Ovary (tissue), 7 donors: ENCODE measurements at regions not wholly inside any gene's neighbourhood (a gene's known extent, or its start where the extent isn't known, plus 50 kb on each side); places are given as distances from the start of the nearest gene placed in this dataset.

Source experiments
- DNase-seq, 5 donors: peaks; one replicate each; pipeline ENCODE4 v3.0.0-alpha.2; 2019 to 2020
- H3K27ac ChIP-seq, 2 donors: fragments of 200-600 bp; one replicate each; pipeline versions ENCODE4 v1.5.1 to v1.8.0; 2019 to 2022
- H3K27me3 ChIP-seq: fragments of 200-600 bp; one replicate; pipeline ENCODE4 v1.8.0; 2022
- H3K36me3 ChIP-seq: fragments of 200-600 bp; sonication (generic); one replicate; pipeline ENCODE4 v1.5.1; 2019
- H3K4me1 ChIP-seq: one replicate; pipeline ENCODE4 v1.8.1; 2013; ENCODE audit warnings: mild to moderate bottlenecking, moderate library complexity; ENCODE audit not compliant: insufficient read depth
- H3K4me3 ChIP-seq: fragments of 200-600 bp; sonication (generic); one replicate; pipeline ENCODE4 v1.5.1; 2017
- H3K9me3 ChIP-seq, 2 donors: fragments of 200-600 bp in 1 of 2; sonication (generic) in 1 of 2; one replicate each; pipeline versions ENCODE4 v1.5.1 to v1.8.1; 2013 to 2019; ENCODE audit warnings: mild to moderate bottlenecking in 1 of 2, moderate library complexity in 1 of 2
- CTCF ChIP-seq, 3 donors: fragments of 450-650 bp in 2 of 3; fragments of 200-600 bp in 1 of 3; IDR thresholded peaks; one replicate each; pipeline versions ENCODE4 v1.5.1 to v1.8.0; 2016 to 2022; ENCODE audit warnings: antibody characterized with exemption in 3 of 3, mild to moderate bottlenecking in 1 of 3
- EP300 ChIP-seq: sonication (generic); formaldehyde crosslinking; IDR thresholded peaks from one replicate; pipeline ENCODE4 v1.6.1; 2017; ENCODE audit warnings: antibody characterized with exemption
- POLR2A ChIP-seq: fragments of 450-650 bp; IDR thresholded peaks from one replicate; pipeline ENCODE4 v1.6.1; 2017; ENCODE audit warnings: antibody characterized with exemption, mild to moderate bottlenecking, moderate library complexity
- WGBS, 3 donors: extraction: QIAGEN DNeasy Blood & Tissue Kit in 1 of 3; methylation state at CpG; one replicate each; pipeline versions ENCODE4 v1.1.5 to v1.1.7; 2013 to 2017; 5-methylcytosine and 5-hydroxymethylcytosine counted together
- intact Hi-C, 4 donors: fragments of 100-400 bp; cut with DNase I; formaldehyde crosslinking; loops; one replicate each; pipeline versions ENCODE4 v1.11.0 to v1.15.1; 2022 to 2023
- donor health status: DM: no; HTN: no; CAD: no; lungs with moderate emphysema.
- donor health status: DM: no; HTN: no; CAD: no.
- donor health status: Bipolar disorder and iron deficiency.
- donor health status: DM: no; HTN: no; CAD: no.
- donor health status: DM: yes; HTN: yes; CAD: no.

- H3K36me3 ChIP-seq = no peaks in the 10 kb centered on the region
- H3K4me3 ChIP-seq = no peak overlapping the region
- peaks cover 8% of the 10 kb centered on the region for H3K4me1 ChIP-seq
- intact Hi-C loops = no loop called here
- peak; percentile 37 to 48 (median 41) for DNase-seq
- no peak for TF ChIP-seq EP300
- no peak for TF ChIP-seq POLR2A
- H3K27ac ChIP-seq = no peak overlapping the region
- H3K27me3 ChIP-seq = no peaks in the 10 kb centered on the region
- 26 to 32% (median 28%) methylated on average over 6 of the region's 6 CpGs for whole genome bisulfite sequencing, 3 donors
- H3K9me3 ChIP-seq = no peaks in the 10 kb centered on the region
These were observed 74.1 kb downstream of the XCL2 start for GRCh38 chr1:168469690-168470089.

- H3K36me3 ChIP-seq = no peaks in the 10 kb centered on the region
- no peak overlapping the region for H3K27ac ChIP-seq
- TF ChIP-seq POLR2A = no peak
- TF ChIP-seq EP300 = no peak
- TF ChIP-seq CTCF (IDR thresholded peaks at IDR 0.05) = no peak
- H3K27me3 ChIP-seq = no peaks in the 10 kb centered on the region
- DNase-seq = no peak
- intact Hi-C loops = no loop called here
- H3K4me1 ChIP-seq = peaks cover 8% of the 10 kb centered on the region
- no peaks in the 10 kb centered on the region for H3K9me3 ChIP-seq
- H3K4me3 ChIP-seq = no peak overlapping the region
These were observed 75.0 kb downstream of the XCL2 start for GRCh38 chr1:168468822-168469221.

GRCh38 chr1:168468042-168468809 is 75.6 kb downstream of the XCL2 start:
- no peak for DNase-seq
- no peak overlapping the region for H3K27ac ChIP-seq
- no peak overlapping the region for H3K4me3 ChIP-seq
- WGBS, 3 donors = 68 to 77% (median 69%) methylated on average over 5 of the region's 5 CpGs
- H3K9me3 ChIP-seq = no peaks in the 10 kb centered on the region
- peaks cover 8% of the 10 kb centered on the region for H3K4me1 ChIP-seq
- H3K36me3 ChIP-seq = no peaks in the 10 kb centered on the region
- H3K27me3 ChIP-seq = no peaks in the 10 kb centered on the region
- intact Hi-C loops = no loop called here
- TF ChIP-seq CTCF (IDR thresholded peaks at IDR 0.05) (no peak), POLR2A (no peak), EP300 (no peak)

GRCh38 chr1:168467452-168467851 is 76.3 kb downstream of the XCL2 start:
- H3K4me1 ChIP-seq = peaks cover 8% of the 10 kb centered on the region
- 70 to 88% (median 87%) methylated on average over 3 of the region's 3 CpGs for WGBS, 3 donors

More at GRCh38 chr1:168467452-168467851, 76.3 kb downstream of the XCL2 start:
- H3K9me3 ChIP-seq = no peaks in the 10 kb centered on the region
- no peak overlapping the region for H3K4me3 ChIP-seq
- H3K36me3 ChIP-seq = no peaks in the 10 kb centered on the region
- intact Hi-C loops = no loop called here
- H3K27ac ChIP-seq = no peak overlapping the region
- no peak for DNase-seq
- no peaks in the 10 kb centered on the region for H3K27me3 ChIP-seq
- no peak for TF ChIP-seq EP300
- TF ChIP-seq CTCF (IDR thresholded peaks at IDR 0.05) = no peak
- no peak for TF ChIP-seq POLR2A
